HEK293 (cell line): ENCODE measurements at regions not wholly inside any gene's neighbourhood (a gene's known extent, or its start where the extent isn't known, plus 50 kb on each side); places are given as distances from the start of the nearest gene placed in this dataset.
A peak's percentile ranks its signal among the peaks of the same experiment; 100 is the strongest.

Source experiments
- CTCF ChIA-PET: fragments of 350-600 bp; formaldehyde crosslinking; extraction: SDS; loops from one replicate; lab custom pipeline; 2021; ENCODE audit warnings: antibody characterized with exemption; lab: Yijun Ruan, JAX
- POLR2A ChIA-PET: fragments of 300-600 bp; formaldehyde crosslinking; extraction: SDS; loops from one replicate; lab custom pipeline; 2020; ENCODE audit warnings: antibody characterized with exemption, inconsistent platforms; lab: Yijun Ruan, JAX
- H3K27ac ChIP-seq: fragments of 200-500 bp; sonication (Bioruptor generic); 2 replicates; pipeline ENCODE4 v1.5.1; 2014; ENCODE audit warnings: low read depth, low read length, control low read depth, inconsistent platforms; ENCODE audit errors: extremely low read depth
- H3K36me3 ChIP-seq, 2 experiments: fragments of 200-500 bp in 1 of 2; sonication (Bioruptor generic) in 1 of 2; 1 replicate in 1 of 2; 2 replicates in 1 of 2; pipeline ENCODE4 v1.5.1; 2014 to 2017; ENCODE audit warnings: inconsistent platforms in 2 of 2, low read length in 2 of 2; ENCODE audit not compliant: control insufficient read depth in 2 of 2, insufficient read depth in 1 of 2
- H3K4me1 ChIP-seq: fragments of 200-500 bp; sonication (Bioruptor generic); 2 replicates; pipeline ENCODE4 v1.5.1; 2014; ENCODE audit warnings: mild to moderate bottlenecking, low read length, inconsistent platforms; ENCODE audit not compliant: control insufficient read depth, insufficient read depth
- H3K4me3 ChIP-seq: 2 replicates; pipeline ENCODE4 v1.5.1; 2011; ENCODE audit warnings: low read depth, mild to moderate bottlenecking, control low read depth, low read length, moderate library complexity
- H3K9me3 ChIP-seq: fragments of 200-500 bp; sonication (Bioruptor generic); 2 replicates; pipeline ENCODE4 v1.5.1; 2014; ENCODE audit warnings: low read depth, low read length, inconsistent platforms; ENCODE audit not compliant: control insufficient read depth, insufficient read depth
- OSR2 ChIP-seq: fragments of 450-650 bp; formaldehyde crosslinking; IDR thresholded peaks from 2 replicates; pipeline ENCODE4 v1.5.1; 2016; ENCODE audit warnings: missing biosample characterization, missing genetic modification characterization
- PRDM2 ChIP-seq: fragments of 450-650 bp; formaldehyde crosslinking; IDR thresholded peaks from 2 replicates; pipeline ENCODE4 v1.5.1; 2016; ENCODE audit warnings: missing biosample characterization, missing genetic modification characterization, borderline replicate concordance
- TCF7L2 ChIP-seq: IDR thresholded peaks from 2 replicates; pipeline ENCODE4 v1.6.1; 2011; ENCODE audit warnings: low read depth, mild to moderate bottlenecking, inconsistent platforms, low read length, moderate library complexity, borderline replicate concordance
- ZNF280D ChIP-seq: fragments of 450-650 bp; formaldehyde crosslinking; IDR thresholded peaks from 2 replicates; pipeline ENCODE4 v1.5.1; 2016; ENCODE audit warnings: missing biosample characterization, missing genetic modification characterization
- ZNF433 ChIP-seq: fragments of 450-650 bp; formaldehyde crosslinking; IDR thresholded peaks from 2 replicates; pipeline ENCODE4 v1.5.1; 2016; ENCODE audit warnings: missing biosample characterization, missing genetic modification characterization, low read depth
- ZNF48 ChIP-seq: fragments of 450-650 bp; formaldehyde crosslinking; IDR thresholded peaks from 2 replicates; pipeline ENCODE4 v1.5.1; 2016; ENCODE audit warnings: missing biosample characterization, missing genetic modification characterization
- ZNF518A ChIP-seq: fragments of 450-650 bp; formaldehyde crosslinking; conservative IDR thresholded peaks from 2 replicates; pipeline ENCODE4 v1.5.1; 2016; ENCODE audit warnings: low read depth, missing biosample characterization, missing genetic modification characterization
- ZNF654 ChIP-seq: fragments of 450-650 bp; formaldehyde crosslinking; IDR thresholded peaks from 2 replicates; pipeline ENCODE4 v1.5.1; 2016; ENCODE audit warnings: low read depth, missing biosample characterization, missing genetic modification characterization

GRCh38 chr4:156261230-156261629 lies 307.6 kb upstream of the CTSO start (continued):
- TF ChIP-seq ZNF518A (tag by site-specific recombination) (no peak), ZNF654 (no peak), OSR2 (tag by site-specific recombination) (no peak), ZNF280D (tag by site-specific recombination) (no peak), ZNF433 (tag by site-specific recombination) (no peak), ZNF48 (no peak)

GRCh38 chr4:156255230-156256007 lies 301.8 kb upstream of the CTSO start:
- POLR2A ChIA-PET: no interaction called here
- TF ChIP-seq PRDM2 (tag by site-specific recombination) (no peak), TCF7L2 (0 out of 2 replicates have a peak, but pooled peaks have one; percentile 17)
- H3K36me3 ChIP-seq: no peaks in the 10 kb centered on the region
- peaks cover 6% of the 10 kb centered on the region for H3K4me1 ChIP-seq
- H3K27ac ChIP-seq: no peak overlapping the region
- H3K4me3 ChIP-seq: no peak overlapping the region
- CTCF ChIA-PET: no interaction called here
- H3K9me3 ChIP-seq: no peaks in the 10 kb centered on the region
